Neural progenitor cell (in vitro differentiated cells): ENCODE measurements at regions not wholly inside any gene's neighbourhood (a gene's known extent, or its start where the extent isn't known, plus 50 kb on each side); places are given as distances from the start of the nearest gene placed in this dataset.

ENCODE experiments used
- EZH2 ChIP-seq: fragments of 200-600 bp; sonication (generic); IDR thresholded peaks from 2 replicates; pipeline ENCODE4 v1.6.1; 2017; ENCODE audit warnings: antibody characterized with exemption, mild to moderate bottlenecking, moderate library complexity
- EZH2phosphoT487 ChIP-seq: fragments of 200-600 bp; sonication (generic); IDR thresholded peaks from 2 replicates; pipeline ENCODE4 v1.6.1; 2017; ENCODE audit warnings: antibody characterized with exemption
- TF ChIP-seq, protein P1 (sequence below): fragments of 200-600 bp; sonication (generic); IDR thresholded peaks from 2 replicates; pipeline ENCODE4 v1.5.1; 2017; ENCODE audit warnings: antibody characterized with exemption, mild to moderate bottlenecking

DNA sequence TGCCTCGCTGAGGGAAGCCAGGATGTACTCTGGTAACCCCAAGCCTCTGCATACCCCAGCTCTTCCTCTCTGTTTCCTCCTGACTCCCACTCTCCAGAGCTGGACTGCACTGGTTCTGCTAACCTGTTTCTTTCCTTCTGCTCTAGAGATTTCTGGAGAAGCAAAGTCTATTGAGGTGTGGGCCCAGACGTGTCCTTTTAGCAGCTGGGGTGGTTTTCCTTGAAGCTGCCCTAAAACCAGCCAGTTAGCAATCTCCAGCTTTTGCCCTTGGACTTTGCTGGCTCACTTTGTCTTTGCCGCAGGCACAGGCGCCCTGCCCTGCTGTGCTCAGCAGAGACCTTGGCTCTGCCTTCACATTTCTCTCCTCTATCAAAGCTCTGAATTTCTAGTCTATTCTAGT is 171.8 kb upstream of the IVNS1ABP start:
- TF ChIP-seq, protein P1, sequence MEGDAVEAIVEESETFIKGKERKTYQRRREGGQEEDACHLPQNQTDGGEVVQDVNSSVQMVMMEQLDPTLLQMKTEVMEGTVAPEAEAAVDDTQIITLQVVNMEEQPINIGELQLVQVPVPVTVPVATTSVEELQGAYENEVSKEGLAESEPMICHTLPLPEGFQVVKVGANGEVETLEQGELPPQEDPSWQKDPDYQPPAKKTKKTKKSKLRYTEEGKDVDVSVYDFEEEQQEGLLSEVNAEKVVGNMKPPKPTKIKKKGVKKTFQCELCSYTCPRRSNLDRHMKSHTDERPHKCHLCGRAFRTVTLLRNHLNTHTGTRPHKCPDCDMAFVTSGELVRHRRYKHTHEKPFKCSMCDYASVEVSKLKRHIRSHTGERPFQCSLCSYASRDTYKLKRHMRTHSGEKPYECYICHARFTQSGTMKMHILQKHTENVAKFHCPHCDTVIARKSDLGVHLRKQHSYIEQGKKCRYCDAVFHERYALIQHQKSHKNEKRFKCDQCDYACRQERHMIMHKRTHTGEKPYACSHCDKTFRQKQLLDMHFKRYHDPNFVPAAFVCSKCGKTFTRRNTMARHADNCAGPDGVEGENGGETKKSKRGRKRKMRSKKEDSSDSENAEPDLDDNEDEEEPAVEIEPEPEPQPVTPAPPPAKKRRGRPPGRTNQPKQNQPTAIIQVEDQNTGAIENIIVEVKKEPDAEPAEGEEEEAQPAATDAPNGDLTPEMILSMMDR: no peak
- TF ChIP-seq EZH2phosphoT487: no peak
- TF ChIP-seq EZH2: no peak
